Keratinocyte (primary cell): ENCODE measurements at regions not wholly inside any gene's neighbourhood (a gene's known extent, or its start where the extent isn't known, plus 50 kb on each side); places are given as distances from the start of the nearest gene placed in this dataset.
A peak's percentile ranks its signal among the peaks of the same experiment; 100 is the strongest.

Experiments used
- DNase-seq: peaks from one replicate; pipeline ENCODE4 v3.0.0-alpha.2; 2011; ENCODE audit warnings: low read depth, missing footprints, low spot score
- FAIRE-seq: peaks from 2 replicates; lab custom pipeline; 2011; peaks lifted over from hg19 to GRCh38; lab: Jason Lieb, UNC
- H2AFZ ChIP-seq: 2 replicates; pipeline ENCODE4 v1.6.0; 2012; ENCODE audit warnings: low read length, control low read depth, inconsistent platforms; ENCODE audit not compliant: control insufficient read depth
- H3K27ac ChIP-seq: 2 replicates; pipeline ENCODE4 v1.5.1; 2011; ENCODE audit warnings: low read length; ENCODE audit not compliant: control insufficient read depth, insufficient read depth
- H3K27me3 ChIP-seq: 3 replicates; pipeline ENCODE4 v1.6.0; 2011; ENCODE audit warnings: low read length; ENCODE audit not compliant: control insufficient read depth, insufficient read depth; ENCODE audit errors: extremely low read depth
- H3K36me3 ChIP-seq, 2 experiments: 2 replicates in 1 of 2; 3 replicates in 1 of 2; pipeline ENCODE4 v1.5.1; 2011; ENCODE audit warnings: low read length in 2 of 2, mild to moderate bottlenecking in 1 of 2; ENCODE audit not compliant: control insufficient read depth in 2 of 2, insufficient read depth in 2 of 2; ENCODE audit errors: extremely low read depth in 1 of 2
- H3K4me1 ChIP-seq: 3 replicates; pipeline ENCODE4 v1.5.1; 2011; ENCODE audit warnings: low read length; ENCODE audit not compliant: control insufficient read depth, insufficient read depth; ENCODE audit errors: extremely low read depth
- H3K4me2 ChIP-seq: 3 replicates; pipeline ENCODE4 v1.6.0; 2011; ENCODE audit warnings: low read depth, low read length; ENCODE audit not compliant: control insufficient read depth, insufficient read depth; ENCODE audit errors: extremely low read depth
- H3K4me3 ChIP-seq, 3 experiments: fragments of 200-600 bp in 1 of 3; sonication (generic) in 1 of 3; 2 replicates in 2 of 3; 3 replicates in 1 of 3; pipeline ENCODE4 v1.5.1; 2011 to 2016; ENCODE audit warnings: low read length in 3 of 3, mild to moderate bottlenecking in 3 of 3, control low read depth in 2 of 3, inconsistent platforms in 1 of 3, low read depth in 1 of 3, mixed read lengths in 1 of 3, mixed run types in 1 of 3, moderate library complexity in 1 of 3; ENCODE audit not compliant: control insufficient read depth in 2 of 3, insufficient read depth in 2 of 3; ENCODE audit errors: extremely low read depth in 1 of 3
- H3K79me2 ChIP-seq: 2 replicates; pipeline ENCODE4 v1.6.0; 2012; ENCODE audit warnings: low read length; ENCODE audit not compliant: control insufficient read depth, insufficient read depth
- H3K9ac ChIP-seq: 3 replicates; pipeline ENCODE4 v1.6.0; 2011; ENCODE audit warnings: low read length; ENCODE audit not compliant: control insufficient read depth, insufficient read depth; ENCODE audit errors: extremely low read depth
- H3K9me1 ChIP-seq: 3 replicates; pipeline ENCODE4 v1.6.0; 2011; ENCODE audit warnings: low read length; ENCODE audit not compliant: control insufficient read depth, insufficient read depth; ENCODE audit errors: extremely low read depth
- H3K9me3 ChIP-seq: 2 replicates; pipeline ENCODE4 v1.5.1; 2012; ENCODE audit warnings: low read depth, low read length; ENCODE audit not compliant: control insufficient read depth
- H4K20me1 ChIP-seq: 3 replicates; pipeline ENCODE4 v1.6.0; 2011; ENCODE audit warnings: low read length; ENCODE audit not compliant: control insufficient read depth, insufficient read depth; ENCODE audit errors: extremely low read depth
- EZH2 ChIP-seq: IDR thresholded peaks from one replicate; pipeline ENCODE4 v1.6.1; 2012; ENCODE audit warnings: inconsistent platforms, mild to moderate bottlenecking, low read length, moderate library complexity
- dilution Hi-C: fragments of 300-500 bp; cut with MboI; formaldehyde crosslinking; loops from one replicate; pipeline ENCODE4 v1.7.0; 2020; ENCODE audit warnings: low sequenced_read_pairs; ENCODE audit not compliant: extremely low pct_ligation_motif_present
- TF ChIP-seq, protein P1 (sequence below), 3 experiments: IDR thresholded peaks in 1 of 3; conservative IDR thresholded peaks in 1 of 3; optimal IDR thresholded peaks in 1 of 3; 2 replicates in 2 of 3; 3 replicates in 1 of 3; pipeline versions ENCODE3 to v1.5.1; 2011; ENCODE audit warnings: low read length in 3 of 3, mild to moderate bottlenecking in 3 of 3, moderate library complexity in 2 of 3, control low read depth in 1 of 3, inconsistent platforms in 1 of 3; ENCODE audit not compliant: insufficient read depth in 2 of 3; ENCODE audit errors: extremely low read depth in 1 of 3

GRCh38 chr15:75107516-75107907 is 84.1 kb downstream of the PPCDC start:
- dilution Hi-C loops = no loop called here
- Histone ChIP-seq H3K9me1 (peaks cover 2% of the 10 kb centered on the region), H3K9me3 (no peaks in the 10 kb centered on the region), H3K27me3 (peaks cover 33% of the 10 kb centered on the region), H4K20me1 (peaks cover 6% of the 10 kb centered on the region), H3K79me2 (no peaks in the 10 kb centered on the region), H2AFZ (no peak overlapping the region), H3K36me3 (no peaks in the 10 kb centered on the region), H3K9ac (no peak overlapping the region), H3K4me2 (peak overlapping the region; percentile 34), H3K27ac (no peak overlapping the region), H3K4me3 (no peak overlapping the region), H3K4me1 (peaks cover 32% of the 10 kb centered on the region)
- TF ChIP-seq, protein P1, sequence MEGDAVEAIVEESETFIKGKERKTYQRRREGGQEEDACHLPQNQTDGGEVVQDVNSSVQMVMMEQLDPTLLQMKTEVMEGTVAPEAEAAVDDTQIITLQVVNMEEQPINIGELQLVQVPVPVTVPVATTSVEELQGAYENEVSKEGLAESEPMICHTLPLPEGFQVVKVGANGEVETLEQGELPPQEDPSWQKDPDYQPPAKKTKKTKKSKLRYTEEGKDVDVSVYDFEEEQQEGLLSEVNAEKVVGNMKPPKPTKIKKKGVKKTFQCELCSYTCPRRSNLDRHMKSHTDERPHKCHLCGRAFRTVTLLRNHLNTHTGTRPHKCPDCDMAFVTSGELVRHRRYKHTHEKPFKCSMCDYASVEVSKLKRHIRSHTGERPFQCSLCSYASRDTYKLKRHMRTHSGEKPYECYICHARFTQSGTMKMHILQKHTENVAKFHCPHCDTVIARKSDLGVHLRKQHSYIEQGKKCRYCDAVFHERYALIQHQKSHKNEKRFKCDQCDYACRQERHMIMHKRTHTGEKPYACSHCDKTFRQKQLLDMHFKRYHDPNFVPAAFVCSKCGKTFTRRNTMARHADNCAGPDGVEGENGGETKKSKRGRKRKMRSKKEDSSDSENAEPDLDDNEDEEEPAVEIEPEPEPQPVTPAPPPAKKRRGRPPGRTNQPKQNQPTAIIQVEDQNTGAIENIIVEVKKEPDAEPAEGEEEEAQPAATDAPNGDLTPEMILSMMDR (optimal IDR thresholded peaks at IDR 0.05 in 1 of 3, IDR thresholded peaks at IDR 0.05 in 1 of 3, conservative IDR thresholded peaks at IDR 0.05 in 1 of 3; ENCODE audit: extremely low read depth in 1 of 3, insufficient read depth in 2 of 3, low read length in 3 of 3) = no peak
- TF ChIP-seq EZH2 = no peak
- FAIRE-seq (no peak), DNase-seq (no peak)

DNA sequence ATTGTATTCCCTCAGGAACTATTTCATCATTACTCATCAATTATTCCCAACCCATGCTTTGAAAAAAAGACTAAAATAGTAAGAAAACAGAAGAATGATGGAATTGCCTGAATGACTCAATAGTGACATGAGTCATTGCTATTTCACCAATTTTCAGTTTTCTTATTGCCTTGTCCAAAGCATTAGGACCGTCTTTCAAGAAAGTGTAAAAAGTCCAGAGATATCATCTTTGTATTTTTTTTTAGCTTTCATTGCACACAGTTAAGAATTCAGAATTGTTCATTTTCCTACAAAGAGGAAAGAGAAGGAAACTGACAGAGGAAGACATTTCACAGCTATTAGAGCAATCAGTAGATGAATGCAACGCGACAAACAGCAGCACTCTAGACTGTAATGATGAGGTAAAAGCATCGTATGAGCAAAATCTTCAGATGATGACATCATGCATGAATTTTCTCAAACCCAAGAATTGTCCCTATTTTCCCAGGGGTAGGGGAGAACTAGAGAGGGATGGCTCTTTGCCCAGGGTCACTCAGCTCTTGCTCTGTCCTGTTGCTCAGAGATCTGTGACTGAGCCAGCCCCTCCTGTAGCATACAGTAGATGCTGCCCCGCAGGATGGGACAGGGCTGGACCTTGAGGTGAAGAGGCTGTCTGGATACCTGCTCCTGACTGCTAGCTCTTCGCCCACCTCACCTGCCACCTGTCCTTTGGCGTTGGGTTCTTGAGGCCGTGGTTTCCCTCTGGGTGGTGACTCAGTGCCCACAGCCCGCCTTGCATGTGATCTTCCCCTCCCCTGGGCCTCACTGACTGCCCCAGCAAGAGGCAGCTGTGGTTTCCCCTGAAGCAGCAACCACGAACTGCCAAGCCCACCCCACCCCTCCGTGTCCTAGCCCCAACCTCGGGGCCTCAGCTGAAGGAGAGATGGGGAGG is 84.8 kb downstream of the PPCDC start:
- peaks cover 38% of the 10 kb centered on the region for H3K27me3 ChIP-seq
- H3K4me1 ChIP-seq = peaks cover 32% of the 10 kb centered on the region
- no peak overlapping the region for H3K27ac ChIP-seq
- dilution Hi-C loops = no loop called here
- no peaks in the 10 kb centered on the region for H3K9me3 ChIP-seq
- TF ChIP-seq, protein P1 (optimal IDR thresholded peaks at IDR 0.05 in 1 of 3, IDR thresholded peaks at IDR 0.05 in 1 of 3, conservative IDR thresholded peaks at IDR 0.05 in 1 of 3; ENCODE audit: extremely low read depth in 1 of 3, insufficient read depth in 2 of 3, low read length in 3 of 3) = no peak
- TF ChIP-seq EZH2 = no peak
- no peaks in the 10 kb centered on the region for H3K36me3 ChIP-seq
- DNase-seq = peak; percentile 81
- peaks cover 2% of the 10 kb centered on the region for H3K9me1 ChIP-seq
- H3K9ac ChIP-seq = no peak overlapping the region
- no peak overlapping the region for H3K4me3 ChIP-seq
- peaks cover 6% of the 10 kb centered on the region for H4K20me1 ChIP-seq
- H3K79me2 ChIP-seq = no peaks in the 10 kb centered on the region
- H3K4me2 ChIP-seq = peak overlapping the region; percentile 34
- no peak overlapping the region for H2AFZ ChIP-seq
- FAIRE-seq = peak; percentile 48
